ENCODE measurements at regions not wholly inside any gene's neighbourhood (a gene's known extent, or its start where the extent isn't known, plus 50 kb on each side); places are given as distances from the start of the nearest gene placed in this dataset.
A peak's percentile ranks its signal among the peaks of the same experiment; 100 is the strongest.

DNA sequence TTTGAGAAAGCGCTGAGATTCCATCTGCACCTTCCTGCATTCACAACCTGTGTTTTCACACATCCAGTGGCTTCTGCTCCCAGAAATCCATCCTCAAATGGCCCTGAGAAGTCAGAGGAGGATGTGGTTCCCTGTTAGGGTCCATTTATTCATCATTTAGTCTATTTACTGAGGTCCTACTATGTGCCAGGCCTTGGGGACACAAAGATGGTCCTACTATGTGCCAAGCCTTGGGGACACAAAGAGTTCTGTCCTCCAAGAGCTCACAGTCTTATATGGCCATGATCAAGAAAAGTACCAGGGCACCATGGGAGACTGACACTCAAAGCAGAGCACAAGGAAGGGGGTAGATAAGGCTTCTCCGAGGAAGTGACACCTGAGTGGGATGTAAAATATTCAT is 147.1 kb upstream of the ATP1B1 start:
- FAIRE-seq (no peak), DNase-seq (ENCODE audit: insufficient read length) (no peak)
- TF ChIP-seq POLR2A (IDR thresholded peaks at IDR 0.05; ENCODE audit: low read depth, low read length) (no peak), POLR2AphosphoS5 (IDR thresholded peaks at IDR 0.05; ENCODE audit: low read depth, low read length) (no peak)

DNA sequence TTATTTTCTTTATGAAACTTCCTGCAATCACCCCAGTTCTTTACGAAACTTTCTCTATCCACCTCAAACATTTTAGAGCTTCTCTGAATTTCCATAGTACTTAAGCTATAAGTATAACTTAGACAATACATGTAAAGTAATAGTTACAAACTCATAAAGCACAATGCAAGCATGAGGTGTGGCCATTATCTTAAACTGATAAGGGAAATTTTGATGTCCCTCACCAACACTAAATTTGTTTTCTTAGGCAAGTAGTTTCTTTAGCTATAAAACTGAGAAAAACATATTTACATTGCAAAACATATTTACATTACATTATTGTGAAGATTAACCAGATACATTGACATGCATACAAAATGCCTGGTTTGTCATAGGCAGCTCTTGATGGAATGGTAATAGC is 146.4 kb upstream of the ATP1B1 start:
- FAIRE-seq (no peak), DNase-seq (ENCODE audit: insufficient read length) (no peak)
- TF ChIP-seq TAF1 (IDR thresholded peaks at IDR 0.05; ENCODE audit: borderline replicate concordance, low read depth, low read length) (no peak), POLR2A (IDR thresholded peaks at IDR 0.05; ENCODE audit: low read depth, low read length) (no peak), POLR2AphosphoS5 (IDR thresholded peaks at IDR 0.05; ENCODE audit: low read depth, low read length) (no peak)

DNA sequence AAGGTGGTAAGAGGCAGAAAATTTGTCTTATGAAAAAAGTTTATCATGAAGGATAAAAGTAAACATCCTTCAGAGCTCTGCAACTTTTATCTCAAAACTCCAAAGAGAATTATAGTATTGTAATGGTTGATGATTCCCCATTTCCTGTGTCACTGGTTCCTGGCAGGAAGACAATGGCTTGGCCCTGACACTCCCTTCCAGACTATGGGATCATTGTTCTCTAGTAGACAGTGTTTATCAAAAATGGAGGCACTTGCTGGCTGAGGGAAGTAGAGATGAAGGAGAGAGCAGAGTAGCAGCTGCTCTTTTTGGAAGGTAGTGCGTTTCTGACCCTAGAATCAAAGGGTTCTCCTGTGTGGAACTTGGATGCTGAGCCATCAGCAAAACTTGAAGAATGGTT is 145.9 kb upstream of the ATP1B1 start:
- DNase-seq (ENCODE audit: insufficient read length) (no peak), FAIRE-seq (no peak)
- TF ChIP-seq POLR2A (IDR thresholded peaks at IDR 0.05; ENCODE audit: low read depth, low read length) (no peak), TAF1 (IDR thresholded peaks at IDR 0.05; ENCODE audit: borderline replicate concordance, low read depth, low read length) (no peak), POLR2AphosphoS5 (IDR thresholded peaks at IDR 0.05; ENCODE audit: low read depth, low read length) (no peak)

DNA sequence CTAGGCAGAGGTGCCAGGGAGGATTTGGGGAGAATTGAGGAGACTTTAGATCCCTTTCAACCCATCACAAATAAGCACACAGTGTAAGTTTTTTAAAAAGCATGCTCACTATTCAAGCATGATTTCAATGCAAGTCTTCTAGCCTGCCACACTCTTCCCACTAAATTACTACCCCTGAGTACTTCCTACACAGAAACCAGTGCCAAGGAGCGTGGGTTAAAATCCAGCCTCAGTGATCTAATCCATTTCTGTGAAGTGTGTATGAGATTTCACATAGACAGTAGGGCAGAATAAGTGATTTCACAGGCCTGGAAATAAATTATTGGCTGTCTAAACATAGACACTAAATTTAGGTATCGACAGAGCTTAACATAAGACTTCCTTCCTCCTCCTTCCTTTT is 142.9 kb upstream of the ATP1B1 start:
- FAIRE-seq (no peak), DNase-seq (ENCODE audit: insufficient read length) (no peak)
- TF ChIP-seq POLR2AphosphoS5 (IDR thresholded peaks at IDR 0.05; ENCODE audit: low read depth, low read length) (no peak), POLR2A (IDR thresholded peaks at IDR 0.05; ENCODE audit: low read depth, low read length) (no peak), TAF1 (IDR thresholded peaks at IDR 0.05; ENCODE audit: borderline replicate concordance, low read depth, low read length) (no peak)

DNA sequence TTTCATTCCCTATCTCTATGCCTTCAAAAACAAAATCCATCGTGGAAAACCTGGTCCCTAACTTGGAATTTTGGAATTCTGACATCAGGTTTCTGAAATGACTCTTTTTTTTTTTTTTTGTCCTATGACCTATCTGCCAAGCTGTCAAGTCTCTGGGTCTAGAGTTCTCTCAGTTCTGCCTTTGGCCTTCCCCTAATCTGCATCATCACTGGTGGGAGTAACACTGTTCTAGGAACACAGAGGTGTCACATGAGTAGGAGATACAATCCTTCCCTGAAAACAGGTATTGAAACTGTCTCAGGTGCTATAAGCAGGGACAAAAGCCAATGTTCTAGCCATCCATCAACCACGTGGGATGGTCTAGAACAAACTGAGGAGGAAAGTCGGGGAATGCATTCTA is 142.0 kb upstream of the ATP1B1 start:
- no peak for TF ChIP-seq POLR2A (IDR thresholded peaks at IDR 0.05; ENCODE audit: low read depth, low read length)
- DNase-seq (ENCODE audit: insufficient read length) (no peak), FAIRE-seq (no peak)

DNA sequence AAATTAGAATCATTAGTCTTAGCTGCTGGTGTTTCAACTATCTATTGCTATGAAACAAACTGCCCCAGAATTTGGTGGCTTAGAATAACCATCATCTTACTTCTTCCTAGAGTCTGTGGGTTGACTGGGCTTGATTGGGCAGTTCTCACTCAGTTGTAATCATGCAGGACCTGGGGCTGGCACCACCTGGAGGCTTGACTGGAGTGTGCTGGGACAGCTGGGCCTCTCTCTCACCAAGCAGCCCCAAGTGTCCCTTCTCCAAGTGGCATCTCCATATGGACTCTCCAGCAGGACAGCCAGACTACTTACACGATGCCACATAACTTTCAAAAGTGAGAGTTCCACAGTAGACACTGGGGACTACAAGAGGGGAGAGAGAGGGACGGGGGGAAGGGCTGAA is 140.3 kb upstream of the ATP1B1 start:
- FAIRE-seq = no peak
- no peak for DNase-seq (ENCODE audit: insufficient read length)
- no peak for TF ChIP-seq TAF1 (IDR thresholded peaks at IDR 0.05; ENCODE audit: borderline replicate concordance, low read depth, low read length)

DNA sequence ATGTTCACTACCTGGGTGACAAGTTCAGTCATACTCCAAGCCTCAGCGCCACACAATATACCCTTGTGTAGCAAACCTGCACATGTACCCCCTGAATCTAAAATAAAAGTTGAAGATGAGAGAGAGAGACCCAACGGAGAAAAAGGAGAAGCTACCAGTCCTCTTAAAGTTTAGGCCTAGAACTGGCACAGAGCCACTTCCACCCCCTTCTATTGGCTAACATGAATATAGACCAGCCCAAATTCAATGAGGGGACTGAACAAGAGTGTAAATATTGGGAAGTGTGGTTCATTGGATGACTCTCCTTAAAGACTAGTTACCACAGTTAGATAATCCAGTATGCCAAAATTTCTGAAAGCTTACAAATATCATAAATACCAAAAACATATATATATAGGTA is 139.9 kb upstream of the ATP1B1 start:
- DNase-seq (ENCODE audit: insufficient read length) (no peak), FAIRE-seq (no peak)
- no peak for TF ChIP-seq TAF1 (IDR thresholded peaks at IDR 0.05; ENCODE audit: borderline replicate concordance, low read depth, low read length)
- no peak for TF ChIP-seq POLR2A (IDR thresholded peaks at IDR 0.05; ENCODE audit: low read depth, low read length)

DNA sequence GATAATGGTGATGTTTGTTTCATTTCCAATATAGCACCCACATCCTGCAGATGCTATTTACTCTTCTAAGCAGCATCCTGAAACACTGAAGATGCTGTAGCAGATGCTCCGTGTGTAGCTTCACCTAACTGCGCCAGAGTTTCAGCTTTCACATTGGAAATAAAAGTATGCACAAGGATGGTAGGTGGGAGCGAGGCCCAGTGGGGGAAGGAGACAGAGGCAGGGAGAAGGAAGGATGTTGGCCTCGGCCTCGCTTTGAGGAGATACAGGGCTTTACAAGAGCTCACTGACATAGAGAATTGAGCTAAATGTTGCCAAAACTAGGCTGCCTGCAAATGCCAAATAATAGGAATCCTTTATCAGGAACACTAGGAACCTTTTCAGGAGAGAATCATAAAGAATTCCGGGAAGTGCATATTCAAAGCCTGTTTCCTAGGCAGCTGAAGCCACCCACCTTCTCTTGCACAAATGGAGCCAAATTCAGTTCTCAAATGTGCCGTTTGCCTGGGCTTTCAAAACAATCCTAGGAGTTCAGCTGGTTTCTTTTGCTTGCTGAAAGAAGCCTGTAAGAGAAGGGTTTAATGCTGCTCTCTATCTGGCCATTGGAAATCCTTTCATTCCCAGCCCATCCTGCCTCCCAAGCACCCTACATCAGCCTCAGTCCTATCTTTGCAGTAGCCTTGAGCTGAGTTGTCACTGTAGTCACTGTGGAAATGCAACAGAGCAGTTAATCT is 135.4 kb upstream of the ATP1B1 start:
- FAIRE-seq (no peak), DNase-seq (ENCODE audit: insufficient read length) (no peak)
- TF ChIP-seq POLR2A (IDR thresholded peaks at IDR 0.05; ENCODE audit: low read depth, low read length) (no peak), POLR2AphosphoS5 (IDR thresholded peaks at IDR 0.05; ENCODE audit: low read depth, low read length) (no peak), TAF1 (IDR thresholded peaks at IDR 0.05; ENCODE audit: borderline replicate concordance, low read depth, low read length) (no peak)

DNA sequence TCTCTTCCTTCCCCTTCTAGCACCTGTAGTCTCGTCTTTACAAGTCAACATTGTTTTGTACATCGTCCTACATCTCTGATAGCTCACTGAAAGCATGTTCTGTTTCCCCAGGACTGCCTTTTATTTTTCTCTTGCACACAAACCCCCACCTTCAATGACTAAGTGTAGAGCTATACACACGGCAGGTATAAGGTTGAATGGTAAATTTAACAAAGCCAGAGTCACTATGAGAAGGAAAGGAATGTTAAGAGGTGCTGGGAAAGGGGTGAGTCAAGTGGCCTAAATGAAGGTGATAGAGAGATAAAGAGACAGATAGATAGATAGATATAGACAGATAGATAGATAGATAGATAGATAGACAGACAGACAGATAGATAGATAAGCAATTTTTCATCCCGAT is 134.3 kb upstream of the ATP1B1 start:
- FAIRE-seq = no peak
- TF ChIP-seq POLR2AphosphoS5 (IDR thresholded peaks at IDR 0.05; ENCODE audit: low read depth, low read length) (no peak), TAF1 (IDR thresholded peaks at IDR 0.05; ENCODE audit: borderline replicate concordance, low read depth, low read length) (no peak), POLR2A (IDR thresholded peaks at IDR 0.05; ENCODE audit: low read depth, low read length) (no peak)
- no peak for DNase-seq (ENCODE audit: insufficient read length)

DNA sequence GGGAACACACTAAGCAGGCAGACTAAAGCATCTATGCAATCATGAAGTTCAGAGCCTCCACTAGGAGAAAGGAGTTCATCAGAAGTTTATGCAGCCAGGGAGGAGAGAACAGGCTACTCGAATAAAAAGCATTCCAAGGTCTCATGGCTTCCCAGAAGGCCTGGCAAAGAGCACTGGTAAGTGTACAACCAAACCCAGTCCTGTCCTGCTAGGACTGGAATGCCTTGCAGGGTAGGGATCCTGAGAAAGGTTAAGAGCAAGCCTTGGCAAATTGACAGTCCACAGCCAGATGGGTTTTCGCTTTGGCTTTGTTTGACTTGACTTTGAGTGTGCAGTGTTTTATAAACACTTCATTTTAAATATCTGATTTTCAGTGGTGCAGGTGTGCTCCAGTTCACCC is 133.6 kb upstream of the ATP1B1 start:
- DNase-seq (ENCODE audit: insufficient read length) (no peak), FAIRE-seq (peak; percentile 81)
- no peak for TF ChIP-seq TAF1 (IDR thresholded peaks at IDR 0.05; ENCODE audit: borderline replicate concordance, low read depth, low read length)

DNA sequence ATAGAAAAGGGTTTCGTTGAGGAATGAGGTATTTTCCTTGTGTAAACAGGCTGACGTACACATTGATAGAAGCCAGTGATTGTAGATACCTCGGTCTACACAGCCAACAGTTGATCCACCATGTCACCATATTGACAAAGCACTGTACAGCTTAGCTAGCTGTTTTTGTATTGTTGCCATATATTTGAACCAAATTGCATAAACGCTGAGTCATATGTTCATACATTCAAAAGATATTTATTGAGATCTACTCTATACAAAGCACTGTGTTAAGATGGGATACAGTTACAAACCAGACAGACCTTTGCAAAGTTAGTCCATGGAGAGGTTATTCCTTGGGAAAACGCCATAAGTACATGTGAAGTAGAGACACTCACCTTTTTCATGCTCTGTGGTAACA is 132.4 kb upstream of the ATP1B1 start:
- FAIRE-seq (no peak), DNase-seq (ENCODE audit: insufficient read length) (no peak)
- TF ChIP-seq TAF1 (IDR thresholded peaks at IDR 0.05; ENCODE audit: borderline replicate concordance, low read depth, low read length) (no peak), POLR2A (IDR thresholded peaks at IDR 0.05; ENCODE audit: low read depth, low read length) (no peak), POLR2AphosphoS5 (IDR thresholded peaks at IDR 0.05; ENCODE audit: low read depth, low read length) (no peak)

DNA sequence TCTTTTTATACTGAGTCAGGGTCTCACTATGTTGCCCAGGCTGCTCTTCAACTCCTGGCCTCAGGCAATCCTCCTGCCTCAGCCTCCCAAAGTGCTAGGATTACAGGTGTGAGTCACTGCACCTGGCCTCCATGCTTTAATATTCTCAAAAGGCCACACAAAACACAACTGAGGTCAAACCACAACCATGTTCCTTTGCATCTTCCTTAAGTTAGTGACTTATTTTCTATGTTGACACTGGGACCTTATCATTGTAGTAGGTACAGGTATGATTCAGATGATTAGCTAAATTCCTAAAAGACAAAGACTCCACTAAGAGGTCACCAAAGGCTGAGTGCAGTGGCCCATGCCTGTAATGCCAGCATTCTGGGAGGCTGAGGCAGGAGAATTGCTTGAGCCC is 131.9 kb upstream of the ATP1B1 start:
- TF ChIP-seq TAF1 (IDR thresholded peaks at IDR 0.05; ENCODE audit: borderline replicate concordance, low read depth, low read length) (no peak), POLR2A (IDR thresholded peaks at IDR 0.05; ENCODE audit: low read depth, low read length) (no peak), POLR2AphosphoS5 (IDR thresholded peaks at IDR 0.05; ENCODE audit: low read depth, low read length) (no peak)
- DNase-seq (ENCODE audit: insufficient read length) = no peak
- FAIRE-seq = no peak

DNA sequence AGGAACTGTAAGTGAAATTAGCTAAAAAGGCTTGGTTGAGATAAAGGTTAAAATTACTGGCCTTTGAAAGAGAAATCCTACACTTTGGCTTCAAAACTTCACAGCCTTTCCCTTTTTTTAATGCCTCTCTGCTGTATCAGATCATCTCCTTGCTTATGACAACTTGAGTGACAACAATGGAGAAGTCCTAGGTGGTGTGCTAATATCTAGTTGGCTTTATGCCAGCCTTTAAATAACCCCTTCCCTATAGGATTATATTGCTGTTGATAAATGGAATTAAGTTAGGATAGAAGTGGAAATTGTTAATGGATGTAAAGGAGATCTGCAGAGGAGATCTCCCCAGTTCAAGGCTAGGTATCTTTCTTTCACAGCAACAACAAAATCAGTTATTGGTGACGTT is 130.2 kb upstream of the ATP1B1 start:
- no peak for TF ChIP-seq TAF1 (IDR thresholded peaks at IDR 0.05; ENCODE audit: borderline replicate concordance, low read depth, low read length)
- TF ChIP-seq POLR2AphosphoS5 (IDR thresholded peaks at IDR 0.05; ENCODE audit: low read depth, low read length) = no peak
- no peak for TF ChIP-seq POLR2A (IDR thresholded peaks at IDR 0.05; ENCODE audit: low read depth, low read length)
- FAIRE-seq (no peak), DNase-seq (ENCODE audit: insufficient read length) (no peak)
